Sciatic nerve (tissue), 2 donors: ENCODE measurements at regions not wholly inside any gene's neighbourhood (a gene's known extent, or its start where the extent isn't known, plus 50 kb on each side); places are given as distances from the start of the nearest gene placed in this dataset.
A peak's percentile ranks its signal among the peaks of the same experiment; 100 is the strongest.

Experiments
- ATAC-seq: fragments of 200-7000 bp; cut with Tn5 transposase; one replicate; pipeline ENCODE4 v1.9.1; 2020; ENCODE audit warnings: mild to moderate bottlenecking, moderate library complexity
- DNase-seq: peaks from one replicate; pipeline ENCODE4 v3.0.0-alpha.2; 2020; ENCODE audit warnings: low spot score
- intact Hi-C: fragments of 100-400 bp; cut with DNase I; formaldehyde crosslinking; loops from one replicate; pipeline ENCODE4 v1.14.2; 2022
- donor health status: DM: no; HTN: no; CAD: no.
- donor health status: DM: no; HTN: no; CAD: no.

GRCh38 chr1:10904396-10905358 lies 107.8 kb upstream of the TARDBP start:
- intact Hi-C loops, result no loop called here
- ATAC-seq, result no peak

DNA sequence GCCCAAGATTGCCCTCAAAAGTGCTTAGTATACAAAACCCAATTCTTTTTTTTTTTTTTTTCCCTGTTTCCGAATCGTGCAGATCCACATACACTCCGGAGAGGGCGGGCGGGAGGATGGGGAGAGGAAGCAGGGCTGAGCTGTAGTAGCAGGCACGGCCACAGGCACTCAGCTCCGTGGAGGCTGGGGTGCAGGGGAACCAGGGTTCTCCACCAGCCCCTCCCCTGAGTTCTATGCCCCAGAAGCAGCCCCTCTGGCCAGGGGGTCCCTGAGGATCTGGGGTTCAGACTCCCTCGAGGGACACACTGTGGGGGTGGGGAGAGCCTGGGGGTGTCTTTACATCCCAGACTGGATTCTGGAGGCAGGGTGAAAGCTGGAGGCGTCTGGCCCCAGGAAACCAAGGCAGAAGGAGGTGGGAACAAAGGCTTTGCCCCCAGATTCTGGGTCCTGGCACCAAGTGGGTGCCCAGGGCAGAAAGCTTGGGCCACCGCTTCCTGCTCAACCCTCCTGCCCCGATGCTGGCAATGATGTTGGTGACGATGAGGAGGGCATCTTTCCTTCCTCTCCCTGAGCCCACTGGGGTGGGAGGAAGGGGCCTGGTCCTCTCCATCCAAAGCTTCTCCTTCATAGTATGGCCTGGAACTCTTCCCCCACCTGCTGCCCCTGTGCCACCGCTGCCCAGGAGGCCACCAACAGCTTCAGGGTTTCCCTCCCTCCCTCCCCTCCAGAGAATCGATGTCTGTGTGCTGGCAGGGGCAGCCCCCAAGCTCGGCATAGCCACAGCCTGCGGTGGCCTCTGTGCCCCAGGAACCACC lies 106.4 kb upstream of the TARDBP start:
- intact Hi-C loops, result no loop called here
- DNase-seq (no peak), ATAC-seq (no peak)

More at GRCh38 chr1:10904396-10905358, 107.8 kb upstream of the TARDBP start:
- no peak for DNase-seq

DNA sequence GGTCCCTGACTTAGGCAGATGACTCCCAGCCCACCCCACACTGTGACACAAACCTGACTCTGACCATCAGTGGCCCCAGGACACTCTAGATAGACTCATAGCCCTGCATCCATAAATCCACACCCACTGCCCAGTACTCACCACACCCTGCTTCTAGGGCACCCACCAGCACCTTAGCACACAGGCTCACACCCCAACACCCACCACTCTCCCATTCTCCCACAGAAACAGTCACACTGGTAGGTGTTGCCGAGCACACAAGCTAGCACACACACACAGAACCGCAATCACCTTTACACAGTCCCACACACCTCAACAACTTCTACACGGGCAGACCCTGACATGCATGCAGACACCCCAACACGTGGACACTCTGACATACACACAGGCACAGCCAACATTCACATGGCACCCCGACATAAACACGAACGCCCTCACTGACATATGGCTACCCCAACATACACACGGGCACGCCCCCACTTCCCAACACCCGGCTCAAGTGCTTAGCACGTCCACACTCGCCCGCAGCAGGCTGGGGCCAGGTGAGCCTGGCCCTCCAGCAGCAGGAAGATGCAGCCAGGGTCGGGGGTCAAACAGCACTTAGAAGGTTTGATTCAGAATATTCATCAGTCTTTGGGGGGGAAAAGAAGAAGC lies 105.5 kb upstream of the TARDBP start:
- intact Hi-C loops, result no loop called here
- DNase-seq, result no peak
- ATAC-seq, result no peak

DNA sequence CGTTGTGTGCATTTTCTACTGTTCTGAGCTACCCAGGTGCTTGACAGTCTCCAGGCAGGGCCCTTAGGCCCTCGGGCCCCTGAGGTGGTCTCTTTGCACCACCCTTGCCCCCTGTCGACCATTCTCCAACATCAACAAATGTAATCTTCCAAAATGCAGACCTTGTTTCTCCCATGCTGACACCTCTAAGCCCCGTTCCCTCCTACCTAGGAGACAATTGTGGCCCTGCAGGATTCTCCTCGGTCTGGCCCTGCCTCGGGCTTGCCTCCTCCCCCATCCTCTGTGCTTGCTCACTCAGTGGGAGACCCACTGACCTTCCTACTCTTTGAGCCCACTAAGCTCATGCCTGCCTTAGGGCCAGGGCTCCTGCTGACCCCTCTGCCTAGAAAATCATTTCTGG lies 104.2 kb upstream of the TARDBP start:
- intact Hi-C loops, result no loop called here
- ATAC-seq, result no peak
- DNase-seq, result no peak

- DNase-seq, result no peak
- intact Hi-C loops, result no loop called here
- ATAC-seq, result peak; percentile 58
These were observed 102.5 kb upstream of the TARDBP start for GRCh38 chr1:10909697-10910680.

DNA sequence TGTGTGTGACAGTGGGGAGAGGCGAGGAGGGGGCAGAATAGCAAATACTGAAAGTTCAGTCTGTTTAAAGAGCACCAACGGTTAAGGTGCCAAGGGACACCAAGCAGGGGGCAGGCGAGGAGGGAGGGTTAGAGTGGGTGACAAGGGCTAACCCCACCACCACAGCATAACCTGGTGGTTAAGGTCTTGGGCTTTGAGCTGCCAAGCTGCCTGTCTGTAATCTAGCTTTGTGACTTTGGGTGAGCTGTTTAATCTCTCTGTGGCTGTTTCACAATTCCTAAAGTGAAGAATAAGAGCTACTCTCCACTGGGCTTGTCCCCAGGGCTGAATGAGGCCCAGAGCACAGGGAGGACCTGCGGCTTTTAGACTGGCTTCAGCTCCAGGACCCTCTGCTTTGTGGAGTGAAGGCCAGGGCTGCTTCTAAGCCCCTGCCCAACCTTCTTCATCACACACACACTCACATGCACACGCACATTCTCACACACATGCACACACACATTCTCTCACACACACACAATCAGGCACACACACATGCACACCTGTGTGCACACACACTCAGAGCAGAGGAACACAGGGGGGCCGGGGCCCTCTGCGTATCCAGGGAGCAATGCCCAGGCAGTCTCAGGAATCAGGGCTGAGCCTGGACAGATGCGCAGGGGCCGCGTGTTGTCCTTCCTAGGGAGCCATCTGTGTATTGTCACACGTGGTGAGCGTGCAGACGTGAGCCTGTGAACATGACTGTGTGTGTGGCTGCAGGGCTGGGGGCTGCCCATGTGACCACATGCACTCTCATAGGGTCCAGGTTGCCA lies 101.6 kb upstream of the TARDBP start:
- no peak for DNase-seq
- intact Hi-C loops, result no loop called here
- peak; percentile 11 for ATAC-seq

DNA sequence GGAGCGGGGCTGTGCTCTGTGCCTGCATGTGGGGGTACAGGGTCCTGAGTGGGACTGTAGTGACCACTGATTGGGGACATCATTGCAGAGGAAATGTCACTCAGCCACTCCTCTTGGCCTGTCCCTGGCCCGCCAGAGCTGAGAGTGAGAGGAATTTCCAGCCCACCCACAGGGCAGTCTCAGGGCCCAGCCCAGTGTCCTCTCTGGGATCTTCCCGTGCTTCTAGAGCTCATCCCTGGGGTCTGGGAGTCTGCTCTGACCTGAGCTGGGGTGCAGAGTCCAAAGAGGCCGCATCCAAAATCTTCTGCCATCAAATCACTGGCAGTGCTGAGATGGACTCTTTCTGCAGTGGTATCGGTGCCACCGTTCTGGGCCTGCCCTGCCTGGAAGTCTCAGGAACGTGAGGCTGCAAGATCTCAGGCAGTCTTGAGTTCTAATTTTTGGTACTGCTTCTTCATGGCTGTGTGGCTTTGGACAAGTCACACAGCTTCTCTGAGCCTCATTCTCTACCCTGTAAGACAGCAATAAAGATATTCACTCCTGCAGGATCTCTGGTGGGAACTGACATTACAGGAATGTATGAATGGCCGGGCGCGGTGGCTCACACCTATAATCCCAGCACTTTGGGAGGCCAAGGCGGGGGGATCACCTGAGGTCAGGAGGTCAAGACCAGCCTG lies 100.8 kb upstream of the TARDBP start:
- ATAC-seq (no peak), DNase-seq (no peak)
- intact Hi-C loops, result no loop called here

DNA sequence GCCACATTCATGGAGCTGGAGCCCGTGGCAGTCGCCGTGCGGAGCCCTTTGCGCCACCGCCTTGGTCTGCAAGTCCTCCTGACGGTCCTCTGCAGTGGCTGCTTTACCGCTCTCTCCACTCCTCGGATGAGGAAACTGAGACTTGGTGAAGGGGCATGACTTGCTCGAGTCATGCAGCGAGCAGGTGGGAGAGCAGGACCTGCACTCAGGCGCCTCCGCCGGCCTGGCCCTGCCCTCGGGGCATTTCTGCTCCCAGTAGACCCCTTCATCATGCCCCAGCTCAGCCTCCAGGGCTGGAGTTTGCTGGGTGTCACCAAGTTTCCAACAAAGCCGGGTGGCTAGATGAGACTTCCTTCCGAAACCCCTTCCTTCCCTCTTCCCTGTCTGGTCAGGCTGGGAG lies 100.0 kb upstream of the TARDBP start:
- ATAC-seq (no peak), DNase-seq (no peak)
- intact Hi-C loops, result no loop called here

GRCh38 chr1:10914056-10914455 lies 98.4 kb upstream of the TARDBP start:
- ATAC-seq, result no peak
- intact Hi-C loops, result no loop called here
- no peak for DNase-seq

DNA sequence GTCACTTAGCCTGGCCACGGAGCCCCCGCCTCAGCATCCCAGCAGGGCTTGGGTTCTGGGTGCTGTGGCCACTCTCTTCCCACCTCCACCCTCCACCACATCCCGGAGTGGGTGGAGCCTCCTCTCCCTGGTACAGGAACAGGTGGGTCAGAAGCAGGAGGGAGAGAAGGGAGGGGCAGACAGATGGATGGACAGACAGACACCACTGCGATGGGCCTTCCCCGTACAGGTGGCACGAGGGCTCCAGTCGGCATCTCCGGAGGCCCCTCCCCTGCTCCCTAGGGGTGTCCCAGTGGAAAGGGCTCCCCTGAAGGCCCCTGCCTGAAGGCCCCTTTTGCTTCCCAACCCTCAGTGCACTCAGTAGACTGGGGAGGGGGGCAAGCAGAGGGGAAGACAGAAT lies 96.9 kb upstream of the TARDBP start:
- DNase-seq (no peak), ATAC-seq (no peak)
- intact Hi-C loops, result no loop called here

GRCh38 chr1:10916311-10916710 lies 96.1 kb upstream of the TARDBP start:
- intact Hi-C loops, result no loop called here
- DNase-seq (no peak), ATAC-seq (no peak)

GRCh38 chr1:10916991-10917390 lies 95.5 kb upstream of the TARDBP start:
- intact Hi-C loops, result no loop called here
- no peak for ATAC-seq
- DNase-seq, result no peak

GRCh38 chr1:10917513-10918454 lies 94.7 kb upstream of the TARDBP start:
- intact Hi-C loops, result no loop called here
- DNase-seq (no peak), ATAC-seq (no peak)

- DNase-seq (no peak), ATAC-seq (no peak)
- intact Hi-C loops, result no loop called here
These were observed 93.9 kb upstream of the TARDBP start for GRCh38 chr1:10918531-10918930.

DNA sequence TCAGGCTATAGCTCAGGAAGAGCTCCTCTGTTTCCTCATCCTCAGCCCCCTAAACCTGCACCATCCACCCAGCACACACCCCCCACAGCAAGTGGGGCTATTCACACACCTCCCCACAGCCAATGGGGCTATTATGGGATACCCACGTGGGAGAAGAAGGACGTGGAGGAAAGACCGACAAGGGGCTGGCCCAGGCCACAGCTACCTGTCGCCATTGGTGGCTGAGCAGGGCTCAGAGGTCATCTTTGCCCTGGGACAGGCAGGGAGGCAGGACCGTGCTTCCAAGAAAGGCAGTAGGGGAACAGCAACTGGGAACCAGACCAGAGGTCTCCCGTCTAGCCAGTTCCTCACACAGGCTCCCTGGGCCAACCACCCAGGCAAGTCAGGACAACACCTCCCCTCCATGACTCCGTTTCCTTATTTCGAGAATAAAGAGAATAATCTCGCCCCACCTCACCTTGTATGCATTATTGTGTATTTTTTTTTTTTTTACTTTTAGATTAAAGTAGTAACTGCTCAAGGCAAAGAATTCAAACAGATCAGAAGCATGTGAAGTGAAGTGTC lies 92.3 kb upstream of the TARDBP start:
- ATAC-seq, result no peak

More for the DNA sequence above, 92.3 kb upstream of the TARDBP start:
- DNase-seq, result no peak
- intact Hi-C loops, result no loop called here
